Peyer's patch (tissue), 4 donors: ENCODE measurements at regions not wholly inside any gene's neighbourhood (a gene's known extent, or its start where the extent isn't known, plus 50 kb on each side); places are given as distances from the start of the nearest gene placed in this dataset.

Experiments
- CTCF ChIP-seq, 6 experiments: fragments of 450-650 bp in 4 of 6; fragments of 200-600 bp in 2 of 6; sonication (generic) in 1 of 6; IDR thresholded peaks; one replicate each; pipeline ENCODE4 v1.5.1; 2017 to 2019; ENCODE audit warnings: antibody characterized with exemption in 6 of 6, mild to moderate bottlenecking in 3 of 6, moderate library complexity in 1 of 6
- POLR2A ChIP-seq, 2 donors: fragments of 450-650 bp; IDR thresholded peaks; one replicate each; pipeline ENCODE4 v1.5.1; 2017; ENCODE audit warnings: antibody characterized with exemption in 2 of 2, mild to moderate bottlenecking in 2 of 2, moderate library complexity in 2 of 2

DNA sequence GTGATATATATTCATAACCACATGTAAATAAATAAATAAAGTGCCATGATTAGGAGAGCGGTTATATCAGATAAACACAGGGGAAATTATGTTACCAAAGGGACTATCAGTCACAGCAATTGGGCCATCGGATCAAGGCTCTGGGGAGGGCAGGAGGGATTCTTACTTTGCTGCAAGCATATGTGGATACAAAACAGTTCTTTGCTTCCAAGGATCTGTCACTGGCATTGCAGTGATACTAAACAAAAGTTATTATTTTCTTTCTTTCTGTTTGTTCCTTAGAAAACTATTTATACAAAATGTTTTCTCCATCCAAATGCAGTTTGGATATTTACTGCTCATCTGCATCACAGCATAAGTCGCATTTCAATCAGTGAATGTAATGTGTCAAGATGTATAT lies 188.4 kb upstream of the MGMT start:
- no peak for TF ChIP-seq CTCF (IDR thresholded peaks at IDR 0.05)
- no peak for TF ChIP-seq POLR2A (IDR thresholded peaks at IDR 0.05)
